ENCODE measurements at regions not wholly inside any gene's neighbourhood (a gene's known extent, or its start where the extent isn't known, plus 50 kb on each side); places are given as distances from the start of the nearest gene placed in this dataset.

GRCh38 chr9:91043056-91043810 lies 241.6 kb downstream of the SYK start:
- DNase-seq = no peak

- DNase-seq = no peak
These were observed 242.2 kb downstream of the SYK start for GRCh38 chr9:91043811-91044175.

- no peak for DNase-seq
These were observed 242.7 kb downstream of the SYK start for GRCh38 chr9:91044354-91044753.

GRCh38 chr9:91045041-91045440 lies 243.4 kb downstream of the SYK start:
- no peak for DNase-seq

- DNase-seq = no peak
These were observed 245.9 kb downstream of the SYK start for GRCh38 chr9:91047529-91047928.

GRCh38 chr9:91047993-91048607 lies 246.5 kb downstream of the SYK start:
- no peak for DNase-seq

- no peak for DNase-seq
These were observed 247.1 kb downstream of the SYK start for GRCh38 chr9:91048749-91049148.

GRCh38 chr9:91053824-91054223 lies 252.2 kb downstream of the SYK start:
- no peak for DNase-seq

GRCh38 chr9:91055845-91056244 lies 254.2 kb downstream of the SYK start:
- DNase-seq = no peak

GRCh38 chr9:91056486-91056885 lies 254.9 kb downstream of the SYK start:
- no peak for DNase-seq

GRCh38 chr9:91056917-91057316 lies 255.3 kb downstream of the SYK start:
- no peak for DNase-seq

GRCh38 chr9:91059713-91060112 lies 258.1 kb downstream of the SYK start:
- DNase-seq = no peak

GRCh38 chr9:91060520-91061343 lies 259.1 kb downstream of the SYK start:
- DNase-seq = peak; percentile 81

GRCh38 chr9:91061506-91061905 lies 259.9 kb downstream of the SYK start:
- DNase-seq = no peak

GRCh38 chr9:91062281-91062680 lies 260.7 kb downstream of the SYK start:
- no peak for DNase-seq

GRCh38 chr9:91063471-91063870 lies 261.9 kb downstream of the SYK start:
- no peak for DNase-seq

GRCh38 chr9:91065231-91066041 lies 263.8 kb downstream of the SYK start:
- DNase-seq = no peak

- no peak for DNase-seq
These were observed 264.4 kb downstream of the SYK start for GRCh38 chr9:91066042-91066415.

GRCh38 chr9:91066856-91067255 lies 265.2 kb downstream of the SYK start:
- no peak for DNase-seq

- no peak for DNase-seq
These were observed 265.8 kb downstream of the SYK start for GRCh38 chr9:91067306-91067860.

- DNase-seq = no peak
These were observed 269.8 kb downstream of the SYK start for GRCh38 chr9:91071184-91071990.

All from NCI-H345 (cell line).